HUDEP-2 (cell line): ENCODE measurements at regions not wholly inside any gene's neighbourhood (a gene's known extent, or its start where the extent isn't known, plus 50 kb on each side); places are given as distances from the start of the nearest gene placed in this dataset.

Source experiments
- DNase-seq, 76 experiments: peaks; one replicate each; lab custom pipeline; 2025; ENCODE audit not compliant: unreplicated experiment in 76 of 76; lab: John Stamatoyannopoulos, UW

GRCh38 chr4:114280645-114281044 lies 301.2 kb upstream of the ARSJ start:
- DNase-seq: no peak

- DNase-seq: no peak
These were observed 301.9 kb upstream of the ARSJ start for GRCh38 chr4:114281164-114281960.

- DNase-seq: no peak
These were observed 303.5 kb upstream of the ARSJ start for GRCh38 chr4:114282937-114283336.

GRCh38 chr4:114284629-114285028 lies 305.2 kb upstream of the ARSJ start:
- DNase-seq: no peak

- DNase-seq: no peak
These were observed 306.9 kb upstream of the ARSJ start for GRCh38 chr4:114286262-114286810.

GRCh38 chr4:114287079-114287696 lies 307.7 kb upstream of the ARSJ start:
- DNase-seq: no peak

- DNase-seq: no peak
These were observed 302.5 kb upstream of the UGT8 start for GRCh38 chr4:114296126-114296525.

- no peak for DNase-seq
These were observed 296.1 kb upstream of the UGT8 start for GRCh38 chr4:114302472-114302871.

GRCh38 chr4:114304046-114304445 lies 294.6 kb upstream of the UGT8 start:
- DNase-seq: no peak

GRCh38 chr4:114304567-114304966 lies 294.0 kb upstream of the UGT8 start:
- DNase-seq: no peak

GRCh38 chr4:114306946-114307345 lies 291.7 kb upstream of the UGT8 start:
- DNase-seq: no peak

- DNase-seq: no peak
These were observed 288.2 kb upstream of the UGT8 start for GRCh38 chr4:114310296-114310925.

- no peak for DNase-seq
These were observed 286.8 kb upstream of the UGT8 start for GRCh38 chr4:114311787-114312186.

- no peak for DNase-seq
These were observed 286.3 kb upstream of the UGT8 start for GRCh38 chr4:114312338-114312737.

GRCh38 chr4:114316789-114317188 lies 281.8 kb upstream of the UGT8 start:
- DNase-seq: no peak

- no peak for DNase-seq
These were observed 281.0 kb upstream of the UGT8 start for GRCh38 chr4:114317564-114317963.

- DNase-seq: no peak
These were observed 280.3 kb upstream of the UGT8 start for GRCh38 chr4:114318309-114318708.

GRCh38 chr4:114320126-114320525 lies 278.5 kb upstream of the UGT8 start:
- no peak for DNase-seq

- DNase-seq: no peak
These were observed 277.2 kb upstream of the UGT8 start for GRCh38 chr4:114321366-114321765.

GRCh38 chr4:114323841-114324240 lies 274.8 kb upstream of the UGT8 start:
- DNase-seq: no peak

GRCh38 chr4:114326358-114326757 lies 272.2 kb upstream of the UGT8 start:
- DNase-seq: no peak

GRCh38 chr4:114332119-114332518 lies 266.5 kb upstream of the UGT8 start:
- DNase-seq: no peak
